ENCODE measurements at regions not wholly inside any gene's neighbourhood (a gene's known extent, or its start where the extent isn't known, plus 50 kb on each side); places are given as distances from the start of the nearest gene placed in this dataset.

GRCh38 chr20:60749804-60750602 is 502.1 kb upstream of the CDH4 start:
- Mint-ChIP-seq H3K36me3 (ENCODE audit: insufficient read depth) (peaks cover 3% of the 10 kb centered on the region), H3K4me1 (no peaks in the 10 kb centered on the region), H3K27ac (ENCODE audit: low read depth) (no peak overlapping the region), H3K4me3 (no peak overlapping the region), H3K9me3 (no peaks in the 10 kb centered on the region), H3K27me3 (no peaks in the 10 kb centered on the region)
- ATAC-seq (replicated peaks; ENCODE audit: extremely low read depth, poor library complexity, severe bottlenecking) (no peak), DNase-seq (ENCODE audit: low spot score in 2 of 2) (no peak)

GRCh38 chr20:60750909-60751308 is 501.2 kb upstream of the CDH4 start:
- Mint-ChIP-seq H3K27me3 (no peaks in the 10 kb centered on the region), H3K27ac (ENCODE audit: low read depth) (no peak overlapping the region), H3K9me3 (no peaks in the 10 kb centered on the region), H3K4me3 (no peak overlapping the region), H3K4me1 (no peaks in the 10 kb centered on the region), H3K36me3 (ENCODE audit: insufficient read depth) (peaks cover 3% of the 10 kb centered on the region)
- DNase-seq (ENCODE audit: low spot score in 2 of 2) (no peak), ATAC-seq (replicated peaks; ENCODE audit: extremely low read depth, poor library complexity, severe bottlenecking) (no peak)

- no peak for ATAC-seq (replicated peaks; ENCODE audit: extremely low read depth, poor library complexity, severe bottlenecking)
- no peaks in the 10 kb centered on the region for H3K9me3 Mint-ChIP-seq
- H3K4me3 Mint-ChIP-seq, result no peak overlapping the region
- no peak for DNase-seq (ENCODE audit: low spot score in 2 of 2)
- peaks cover 3% of the 10 kb centered on the region for H3K36me3 Mint-ChIP-seq (ENCODE audit: insufficient read depth)
- H3K4me1 Mint-ChIP-seq, result no peaks in the 10 kb centered on the region
- H3K27ac Mint-ChIP-seq (ENCODE audit: low read depth), result no peak overlapping the region
- no peaks in the 10 kb centered on the region for H3K27me3 Mint-ChIP-seq
Measured at GRCh38 chr20:60751826-60752225, 500.2 kb upstream of the CDH4 start.

GRCh38 chr20:60752741-60753420 is 499.2 kb upstream of the CDH4 start:
- peaks cover 3% of the 10 kb centered on the region for H3K36me3 Mint-ChIP-seq (ENCODE audit: insufficient read depth)
- no peak for ATAC-seq (replicated peaks; ENCODE audit: extremely low read depth, poor library complexity, severe bottlenecking)
- H3K4me3 Mint-ChIP-seq, result no peak overlapping the region
- no peaks in the 10 kb centered on the region for H3K4me1 Mint-ChIP-seq
- no peaks in the 10 kb centered on the region for H3K27me3 Mint-ChIP-seq
- DNase-seq (ENCODE audit: low spot score in 2 of 2), result no peak
- H3K9me3 Mint-ChIP-seq, result no peaks in the 10 kb centered on the region
- no peak overlapping the region for H3K27ac Mint-ChIP-seq (ENCODE audit: low read depth)

- H3K4me1 Mint-ChIP-seq, result no peaks in the 10 kb centered on the region
- no peak for ATAC-seq (replicated peaks; ENCODE audit: extremely low read depth, poor library complexity, severe bottlenecking)
- no peaks in the 10 kb centered on the region for H3K9me3 Mint-ChIP-seq
- H3K27me3 Mint-ChIP-seq, result no peaks in the 10 kb centered on the region
- no peak overlapping the region for H3K4me3 Mint-ChIP-seq
- no peaks in the 10 kb centered on the region for H3K36me3 Mint-ChIP-seq (ENCODE audit: insufficient read depth)
- no peak for DNase-seq (ENCODE audit: low spot score in 2 of 2)
- no peak overlapping the region for H3K27ac Mint-ChIP-seq (ENCODE audit: low read depth)
Measured at GRCh38 chr20:60754856-60755255, 497.2 kb upstream of the CDH4 start.

GRCh38 chr20:60759651-60760050 is 492.4 kb upstream of the CDH4 start:
- Mint-ChIP-seq H3K9me3 (no peaks in the 10 kb centered on the region), H3K27me3 (no peaks in the 10 kb centered on the region), H3K36me3 (ENCODE audit: insufficient read depth) (no peaks in the 10 kb centered on the region), H3K4me3 (no peak overlapping the region), H3K27ac (ENCODE audit: low read depth) (no peak overlapping the region), H3K4me1 (no peaks in the 10 kb centered on the region)
- DNase-seq (ENCODE audit: low spot score in 2 of 2) (no peak), ATAC-seq (replicated peaks; ENCODE audit: extremely low read depth, poor library complexity, severe bottlenecking) (no peak)

- Mint-ChIP-seq H3K27ac (ENCODE audit: low read depth) (no peak overlapping the region), H3K4me1 (no peaks in the 10 kb centered on the region), H3K36me3 (ENCODE audit: insufficient read depth) (no peaks in the 10 kb centered on the region), H3K9me3 (no peaks in the 10 kb centered on the region), H3K4me3 (no peak overlapping the region), H3K27me3 (no peaks in the 10 kb centered on the region)
- ATAC-seq (replicated peaks; ENCODE audit: extremely low read depth, poor library complexity, severe bottlenecking), result no peak
- DNase-seq (ENCODE audit: low spot score in 2 of 2), result no peak
Measured at GRCh38 chr20:60760256-60761000, 491.6 kb upstream of the CDH4 start.

GRCh38 chr20:60761056-60761455 is 491.0 kb upstream of the CDH4 start:
- no peaks in the 10 kb centered on the region for H3K36me3 Mint-ChIP-seq (ENCODE audit: insufficient read depth)
- no peaks in the 10 kb centered on the region for H3K4me1 Mint-ChIP-seq
- H3K27ac Mint-ChIP-seq (ENCODE audit: low read depth), result no peak overlapping the region
- H3K4me3 Mint-ChIP-seq, result no peak overlapping the region
- no peaks in the 10 kb centered on the region for H3K9me3 Mint-ChIP-seq
- no peak for DNase-seq (ENCODE audit: low spot score in 2 of 2)
- H3K27me3 Mint-ChIP-seq, result no peaks in the 10 kb centered on the region
- ATAC-seq (replicated peaks; ENCODE audit: extremely low read depth, poor library complexity, severe bottlenecking), result no peak

- no peaks in the 10 kb centered on the region for H3K27me3 Mint-ChIP-seq
- no peak for DNase-seq (ENCODE audit: low spot score in 2 of 2)
- H3K36me3 Mint-ChIP-seq (ENCODE audit: insufficient read depth), result no peaks in the 10 kb centered on the region
- H3K4me1 Mint-ChIP-seq, result no peaks in the 10 kb centered on the region
- H3K9me3 Mint-ChIP-seq, result no peaks in the 10 kb centered on the region
- H3K4me3 Mint-ChIP-seq, result no peak overlapping the region
- ATAC-seq (replicated peaks; ENCODE audit: extremely low read depth, poor library complexity, severe bottlenecking), result no peak
- no peak overlapping the region for H3K27ac Mint-ChIP-seq (ENCODE audit: low read depth)
Measured at GRCh38 chr20:60762386-60762785, 489.7 kb upstream of the CDH4 start.

GRCh38 chr20:60764328-60764727 is 487.7 kb upstream of the CDH4 start:
- Mint-ChIP-seq H3K36me3 (ENCODE audit: insufficient read depth) (no peaks in the 10 kb centered on the region), H3K4me1 (no peaks in the 10 kb centered on the region), H3K4me3 (no peak overlapping the region), H3K9me3 (no peaks in the 10 kb centered on the region), H3K27me3 (peaks cover 2% of the 10 kb centered on the region), H3K27ac (ENCODE audit: low read depth) (no peak overlapping the region)
- ATAC-seq (replicated peaks; ENCODE audit: extremely low read depth, poor library complexity, severe bottlenecking) (no peak), DNase-seq (ENCODE audit: low spot score in 2 of 2) (no peak)

GRCh38 chr20:60764771-60765170 is 487.3 kb upstream of the CDH4 start:
- H3K9me3 Mint-ChIP-seq, result no peaks in the 10 kb centered on the region
- peaks cover 7% of the 10 kb centered on the region for H3K27me3 Mint-ChIP-seq
- DNase-seq (ENCODE audit: low spot score in 2 of 2) (no peak), ATAC-seq (replicated peaks; ENCODE audit: extremely low read depth, poor library complexity, severe bottlenecking) (no peak)
- no peak overlapping the region for H3K4me3 Mint-ChIP-seq
- H3K27ac Mint-ChIP-seq (ENCODE audit: low read depth), result no peak overlapping the region
- H3K36me3 Mint-ChIP-seq (ENCODE audit: insufficient read depth), result no peaks in the 10 kb centered on the region
- H3K4me1 Mint-ChIP-seq, result no peaks in the 10 kb centered on the region

- no peak for ATAC-seq (replicated peaks; ENCODE audit: extremely low read depth, poor library complexity, severe bottlenecking)
- H3K36me3 Mint-ChIP-seq (ENCODE audit: insufficient read depth), result no peaks in the 10 kb centered on the region
Measured at GRCh38 chr20:60765821-60766403, 486.1 kb upstream of the CDH4 start.

More at GRCh38 chr20:60765821-60766403, 486.1 kb upstream of the CDH4 start:
- no peak for DNase-seq (ENCODE audit: low spot score in 2 of 2)
- no peak overlapping the region for H3K27ac Mint-ChIP-seq (ENCODE audit: low read depth)
- H3K4me1 Mint-ChIP-seq, result no peaks in the 10 kb centered on the region
- no peak overlapping the region for H3K4me3 Mint-ChIP-seq
- H3K9me3 Mint-ChIP-seq, result no peaks in the 10 kb centered on the region
- H3K27me3 Mint-ChIP-seq, result peaks cover 9% of the 10 kb centered on the region
